ENCODE measurements at regions not wholly inside any gene's neighbourhood (a gene's known extent, or its start where the extent isn't known, plus 50 kb on each side); places are given as distances from the start of the nearest gene placed in this dataset.

DNA sequence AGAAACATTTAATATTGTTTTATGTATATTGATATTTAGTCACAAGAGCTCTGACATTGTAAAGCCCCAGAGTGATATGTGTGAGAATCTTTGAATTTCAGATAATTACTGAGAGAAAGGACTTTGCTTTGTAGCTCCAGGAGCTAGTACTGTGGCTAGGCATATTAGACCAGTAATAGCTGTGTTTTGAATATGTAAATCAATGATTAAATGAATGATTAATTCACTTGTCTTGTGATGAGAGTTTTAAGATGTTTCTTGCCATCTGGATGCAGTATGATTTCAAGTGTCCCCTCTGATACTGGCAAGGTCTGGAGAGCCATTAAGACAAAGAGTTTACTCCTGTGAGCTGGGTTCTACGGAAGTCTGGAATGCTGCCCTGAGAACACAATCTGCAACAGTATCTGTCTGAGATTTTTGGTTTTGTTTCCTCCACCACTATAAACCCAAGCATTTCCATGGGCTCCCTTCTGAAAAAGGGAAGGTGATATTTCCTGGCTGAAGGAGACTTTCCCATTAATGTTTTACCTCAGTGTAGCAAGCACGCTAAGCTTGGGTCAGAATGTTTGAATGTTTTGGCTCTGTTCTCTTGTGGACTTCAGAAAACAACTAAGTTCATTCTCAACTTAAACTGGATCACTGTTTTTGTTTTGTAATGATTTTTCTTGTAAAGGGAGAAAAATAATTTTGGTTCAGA, 61.3 kb upstream of the BICC1 start:
- WGBS (ENCODE audit: insufficient coverage): no CpG with 5 or more reads among the region's 2 CpGs
- Histone ChIP-seq H3K4me1 (ENCODE audit: control insufficient read depth, insufficient read depth, low read length) (no peaks in the 10 kb centered on the region), H3K9me3 (ENCODE audit: control insufficient read depth, insufficient read depth, low read length) (peaks cover 2% of the 10 kb centered on the region), H3K27me3 (ENCODE audit: control insufficient read depth, insufficient read depth, low read length) (no peaks in the 10 kb centered on the region), H3K4me3 (ENCODE audit: low read depth, low read length) (no peak overlapping the region), H3K36me3 (ENCODE audit: control insufficient read depth, insufficient read depth, low read length) (no peaks in the 10 kb centered on the region), H3K27ac (ENCODE audit: low read depth, low read length) (no peak overlapping the region)
- no peak for DNase-seq (ENCODE audit: low read depth in 4 of 6, low spot score in 6 of 6)

DNA sequence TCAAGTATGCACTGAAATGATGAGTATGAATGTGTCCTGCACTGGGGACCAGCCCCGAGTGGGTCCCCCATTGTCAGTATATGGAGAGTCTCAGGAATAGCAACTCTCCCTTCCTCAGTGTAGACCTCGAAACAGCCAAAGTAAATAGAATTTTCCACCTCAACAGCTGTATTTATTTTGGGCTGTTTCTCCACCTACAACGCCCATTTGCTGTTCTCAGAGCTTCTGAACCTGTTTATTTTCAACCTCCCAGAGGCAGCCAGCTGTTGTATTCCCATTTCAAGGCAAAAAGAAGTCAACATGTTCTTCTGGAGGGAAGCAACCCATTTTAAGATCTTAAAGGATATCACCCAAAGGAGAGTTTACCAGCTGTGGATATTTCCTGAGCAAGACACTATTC, 59.6 kb upstream of the BICC1 start:
- Histone ChIP-seq H3K4me1 (ENCODE audit: control insufficient read depth, insufficient read depth, low read length) (no peaks in the 10 kb centered on the region), H3K27ac (ENCODE audit: low read depth, low read length) (peak overlapping the region; percentile 25), H3K36me3 (ENCODE audit: control insufficient read depth, insufficient read depth, low read length) (no peaks in the 10 kb centered on the region), H3K9me3 (ENCODE audit: control insufficient read depth, insufficient read depth, low read length) (peaks cover 2% of the 10 kb centered on the region), H3K27me3 (ENCODE audit: control insufficient read depth, insufficient read depth, low read length) (no peaks in the 10 kb centered on the region), H3K4me3 (ENCODE audit: low read depth, low read length) (no peak overlapping the region)
- DNase-seq (ENCODE audit: low read depth in 4 of 6, low spot score in 6 of 6): peak in 2 of 6 donors; percentile 35 to 38
- WGBS (ENCODE audit: insufficient coverage): no CpG with 5 or more reads among the region's 3 CpGs

DNA sequence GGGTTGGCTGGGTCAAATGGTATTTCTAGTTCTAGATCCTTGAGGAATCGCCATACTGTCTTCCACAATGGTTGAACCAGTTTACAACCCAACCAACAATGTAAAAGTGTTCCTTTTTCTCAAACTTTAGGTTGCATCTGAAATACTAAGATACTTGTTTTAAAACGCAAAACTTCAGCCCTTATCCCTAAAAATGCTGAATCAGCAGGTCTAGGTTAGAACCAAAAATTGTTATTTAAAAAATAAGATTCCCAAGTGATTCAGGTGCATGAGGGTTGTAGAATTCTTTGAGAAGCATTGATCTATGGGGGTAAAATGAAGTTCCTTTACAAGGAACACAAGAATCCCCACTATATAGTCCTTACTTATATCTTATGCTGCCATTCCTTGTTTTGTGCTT, 56.5 kb upstream of the BICC1 start:
- Histone ChIP-seq H3K9me3 (ENCODE audit: control insufficient read depth, insufficient read depth, low read length) (no peaks in the 10 kb centered on the region), H3K4me3 (ENCODE audit: low read depth, low read length) (no peak overlapping the region), H3K27ac (ENCODE audit: low read depth, low read length) (no peak overlapping the region), H3K4me1 (ENCODE audit: control insufficient read depth, insufficient read depth, low read length) (no peaks in the 10 kb centered on the region), H3K27me3 (ENCODE audit: control insufficient read depth, insufficient read depth, low read length) (no peaks in the 10 kb centered on the region), H3K36me3 (ENCODE audit: control insufficient read depth, insufficient read depth, low read length) (no peaks in the 10 kb centered on the region)
- DNase-seq (ENCODE audit: low read depth in 4 of 6, low spot score in 6 of 6): no peak
- no CpG with 5 or more reads among the region's 2 CpGs for WGBS (ENCODE audit: insufficient coverage)

DNA sequence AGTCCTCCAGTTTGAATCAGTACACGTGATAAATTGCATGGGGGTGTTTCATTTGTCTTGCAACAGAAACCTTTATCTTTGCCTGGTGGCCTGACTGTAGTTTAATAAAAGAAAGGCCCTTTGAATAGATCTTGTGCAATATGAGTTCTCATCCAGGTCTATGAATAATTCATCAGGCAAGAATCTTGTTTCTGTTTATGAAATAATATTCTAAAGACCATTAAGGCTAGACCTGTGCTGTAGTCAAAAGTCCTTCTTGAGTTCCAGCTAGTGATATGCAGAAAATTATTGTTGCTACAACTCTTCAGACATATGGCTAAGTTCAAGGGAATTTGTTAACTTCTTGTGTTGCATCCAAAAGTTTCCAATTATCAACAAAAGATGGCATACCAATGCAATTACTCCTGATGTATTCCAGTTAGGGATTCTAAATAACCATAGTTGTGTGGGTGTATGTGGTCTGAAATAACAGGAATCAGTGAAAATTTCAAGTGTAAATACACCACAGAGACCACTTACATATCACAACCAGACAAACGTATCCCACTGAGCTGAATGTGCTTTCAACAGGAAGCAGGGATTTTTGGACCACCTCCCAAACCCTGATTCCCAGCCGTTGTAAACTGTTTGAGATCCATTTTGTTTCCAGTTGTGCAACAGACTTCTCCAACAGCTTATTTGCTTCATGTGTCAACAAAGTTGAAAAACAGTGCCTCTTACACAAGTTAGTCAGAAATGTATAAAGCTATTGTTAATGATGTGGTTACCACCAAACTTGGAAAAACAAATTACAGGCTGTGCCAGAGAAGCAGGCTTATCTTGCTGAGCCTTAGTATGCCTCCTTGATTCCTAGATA, 54.7 kb upstream of the BICC1 start:
- no peaks in the 10 kb centered on the region for H3K27me3 ChIP-seq (ENCODE audit: control insufficient read depth, insufficient read depth, low read length)
- H3K27ac ChIP-seq (ENCODE audit: low read depth, low read length): peak overlapping the region; percentile 16
- no peaks in the 10 kb centered on the region for H3K4me1 ChIP-seq (ENCODE audit: control insufficient read depth, insufficient read depth, low read length)
- DNase-seq (ENCODE audit: low read depth in 4 of 6, low spot score in 6 of 6): peak in 3 of 6 donors; percentile 22 to 63 (median 63)
- 30% methylated on average over 2 of the region's 3 CpGs for WGBS (ENCODE audit: insufficient coverage)
- H3K9me3 ChIP-seq (ENCODE audit: control insufficient read depth, insufficient read depth, low read length): peaks cover 1% of the 10 kb centered on the region
- no peaks in the 10 kb centered on the region for H3K36me3 ChIP-seq (ENCODE audit: control insufficient read depth, insufficient read depth, low read length)
- no peak overlapping the region for H3K4me3 ChIP-seq (ENCODE audit: low read depth, low read length)

DNA sequence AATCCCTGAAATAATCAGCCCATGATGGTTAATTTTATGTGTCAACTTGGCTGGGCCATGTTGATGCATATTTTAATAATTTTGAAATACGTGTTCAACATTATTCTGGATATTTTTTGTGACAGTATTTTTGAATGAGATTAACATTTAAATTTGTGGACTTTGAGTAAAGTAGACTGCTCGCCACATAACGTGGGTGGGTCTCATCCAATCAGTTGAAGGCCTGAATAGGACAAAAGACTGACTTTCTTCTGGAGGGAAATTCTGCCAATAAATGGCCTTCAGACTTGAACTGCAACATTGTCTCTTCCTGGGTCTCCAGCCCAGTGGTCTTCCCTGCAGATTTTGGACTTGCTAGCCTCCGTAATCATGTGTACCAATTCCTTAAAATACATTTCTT, 53.6 kb upstream of the BICC1 start:
- H3K4me1 ChIP-seq (ENCODE audit: control insufficient read depth, insufficient read depth, low read length): no peaks in the 10 kb centered on the region
- H3K4me3 ChIP-seq (ENCODE audit: low read depth, low read length): no peak overlapping the region
- no peak overlapping the region for H3K27ac ChIP-seq (ENCODE audit: low read depth, low read length)
- DNase-seq (ENCODE audit: low read depth in 4 of 6, low spot score in 6 of 6): no peak
- no peaks in the 10 kb centered on the region for H3K36me3 ChIP-seq (ENCODE audit: control insufficient read depth, insufficient read depth, low read length)
- H3K27me3 ChIP-seq (ENCODE audit: control insufficient read depth, insufficient read depth, low read length): no peaks in the 10 kb centered on the region
- WGBS (ENCODE audit: insufficient coverage): 96% methylated on average over 3 of the region's 4 CpGs
- peaks cover 3% of the 10 kb centered on the region for H3K9me3 ChIP-seq (ENCODE audit: control insufficient read depth, insufficient read depth, low read length)

DNA sequence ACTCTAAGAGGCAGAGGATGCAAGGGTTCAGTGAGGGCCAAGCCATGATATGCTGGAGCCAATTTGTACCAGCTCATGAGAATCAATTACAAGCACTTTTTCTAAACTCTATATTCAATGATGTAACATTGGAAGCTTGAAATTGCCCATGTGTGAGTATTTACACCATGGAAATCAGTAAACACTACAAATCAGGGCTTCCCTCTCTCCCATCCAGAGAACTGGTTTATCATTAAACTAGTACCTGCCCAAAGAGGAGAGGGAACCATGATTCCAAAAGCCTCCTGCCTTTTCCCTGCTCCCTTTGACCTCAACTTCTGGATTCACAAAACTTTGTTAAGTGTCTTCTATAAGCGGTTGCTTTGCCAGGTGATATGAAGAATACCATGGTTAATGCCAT, 52.5 kb upstream of the BICC1 start:
- Histone ChIP-seq H3K27me3 (ENCODE audit: control insufficient read depth, insufficient read depth, low read length) (no peaks in the 10 kb centered on the region), H3K4me3 (ENCODE audit: low read depth, low read length) (no peak overlapping the region), H3K9me3 (ENCODE audit: control insufficient read depth, insufficient read depth, low read length) (peaks cover 3% of the 10 kb centered on the region), H3K27ac (ENCODE audit: low read depth, low read length) (no peak overlapping the region), H3K36me3 (ENCODE audit: control insufficient read depth, insufficient read depth, low read length) (no peaks in the 10 kb centered on the region), H3K4me1 (ENCODE audit: control insufficient read depth, insufficient read depth, low read length) (no peaks in the 10 kb centered on the region)
- DNase-seq (ENCODE audit: low read depth in 4 of 6, low spot score in 6 of 6): no peak
- no CpG with 5 or more reads among the region's 1 CpG for WGBS (ENCODE audit: insufficient coverage)

DNA sequence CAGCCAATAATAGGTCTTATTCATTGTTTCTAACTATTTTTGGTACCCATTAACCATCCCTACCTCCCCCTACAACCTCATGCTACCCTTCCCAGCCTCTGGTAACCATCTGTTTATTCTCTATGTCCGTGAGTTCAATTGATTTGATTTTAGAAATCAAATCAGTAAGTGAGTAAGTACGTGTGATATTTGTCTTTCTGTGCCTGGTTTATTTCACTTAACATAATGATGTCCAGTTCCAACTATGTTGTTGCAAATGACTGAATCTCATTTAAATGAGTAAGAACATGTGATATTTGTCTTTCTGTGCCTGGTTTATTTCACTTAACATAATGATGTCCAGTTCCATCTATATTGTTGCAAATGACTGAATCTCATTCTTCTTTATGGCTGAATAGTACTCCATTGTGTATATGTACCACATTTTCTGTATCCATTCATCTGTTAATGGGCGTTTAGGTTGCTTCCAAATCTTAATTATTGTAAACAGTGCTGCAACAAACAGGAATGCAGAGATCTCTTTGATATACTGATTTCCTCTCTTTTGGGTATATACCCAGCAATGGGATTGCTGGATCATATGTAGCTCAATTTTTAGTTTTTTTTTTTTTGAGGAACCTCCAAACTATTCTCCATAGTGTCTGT, 49.7 kb upstream of the BICC1 start:
- H3K4me3 ChIP-seq (ENCODE audit: low read depth, low read length): no peak overlapping the region
- H3K9me3 ChIP-seq (ENCODE audit: control insufficient read depth, insufficient read depth, low read length): peaks cover 3% of the 10 kb centered on the region
- H3K27me3 ChIP-seq (ENCODE audit: control insufficient read depth, insufficient read depth, low read length): no peaks in the 10 kb centered on the region
- no peak overlapping the region for H3K27ac ChIP-seq (ENCODE audit: low read depth, low read length)
- H3K4me1 ChIP-seq (ENCODE audit: control insufficient read depth, insufficient read depth, low read length): no peaks in the 10 kb centered on the region
- no peaks in the 10 kb centered on the region for H3K36me3 ChIP-seq (ENCODE audit: control insufficient read depth, insufficient read depth, low read length)
- WGBS (ENCODE audit: insufficient coverage): no CpG with 5 or more reads among the region's 3 CpGs
- no peak for DNase-seq (ENCODE audit: low read depth in 4 of 6, low spot score in 6 of 6)

Measured in spinal cord (tissue), 9 donors.